HCT116 (cell line): ENCODE measurements at regions not wholly inside any gene's neighbourhood (a gene's known extent, or its start where the extent isn't known, plus 50 kb on each side); places are given as distances from the start of the nearest gene placed in this dataset.

Source experiments
- ATAC-seq: fragments of 200-7000 bp; cut with Tn5 transposase; 2 replicates; pipeline ENCODE4 v1.9.1; 2020; ENCODE audit warnings: mild to moderate bottlenecking, moderate library complexity
- BruUV-seq: library from RNA; stranded (reverse); fragments of 400-500 nt; replicated peaks from 2 replicates; lab custom pipeline; 2021; lab: Mats Ljungman, UMichigan
- CTCF ChIA-PET: fragments of 300-600 bp; sonication (Branson Sonifier 250); formaldehyde crosslinking; loops from one replicate; lab custom pipeline; 2021; ENCODE audit warnings: antibody characterized with exemption; lab: Charles Lee
- POLR2A ChIA-PET: fragments of 300-600, 350-600 bp; sonication (Branson Sonifier 250); formaldehyde crosslinking; loops from one replicate; lab custom pipeline; 2021; ENCODE audit warnings: antibody characterized with exemption; lab: Charles Lee
- RAD21 ChIA-PET, 2 experiments: fragments of 300-600 bp; sonication (Branson Sonifier 250); formaldehyde crosslinking; loops; one replicate each; lab custom pipeline; 2023; ENCODE audit warnings: low total read pairs in 2 of 2; ENCODE audit not compliant: uncharacterized antibody in 2 of 2, unreplicated experiment in 2 of 2, low non-redundant PET in 1 of 2; lab: Charles Lee
- DNase-seq: peaks from one replicate; pipeline ENCODE4 v3.0.0-alpha.2; 2010; ENCODE audit warnings: low read depth, low spot score
- H2AFZ ChIP-seq: fragments of 200-600 bp; shearing (Covaris generic), sonication (generic); 2 replicates; pipeline ENCODE4 v1.6.1; 2017; ENCODE audit warnings: low read depth, mixed run types, mixed read lengths, antibody characterized with exemption, low read length; ENCODE audit not compliant: poor library complexity, severe bottlenecking
- H3K27ac ChIP-seq: 2 replicates; pipeline ENCODE4 v1.5.1; 2012; ENCODE audit warnings: low read depth, low read length
- H3K27me3 ChIP-seq: fragments of 200-600 bp; sonication (generic); 2 replicates; pipeline ENCODE4 v1.6.1; 2016; ENCODE audit warnings: mixed run types, low read length, mixed read lengths; ENCODE audit not compliant: insufficient read depth
- H3K36me3 ChIP-seq, 2 experiments: fragments of 200-500 bp in 1 of 2; fragments of 200-600 bp in 1 of 2; sonication (Bioruptor generic) in 1 of 2; sonication (generic) in 1 of 2; 2 replicates each; pipeline versions ENCODE4 v1.5.1 to v1.6.1; 2014 to 2016; ENCODE audit warnings: low read length in 2 of 2, inconsistent platforms in 1 of 2, mixed read lengths in 1 of 2, mixed run types in 1 of 2; ENCODE audit not compliant: insufficient read depth in 2 of 2, control insufficient read depth in 1 of 2
- H3K4me1 ChIP-seq, 2 experiments: fragments of 200-600 bp in 1 of 2; sonication (generic) in 1 of 2; 2 replicates each; pipeline versions ENCODE4 v1.5.1 to v1.6.1; 2012 to 2017; ENCODE audit warnings: low read length in 2 of 2, inconsistent platforms in 1 of 2, mild to moderate bottlenecking in 1 of 2, mixed read lengths in 1 of 2, mixed run types in 1 of 2, moderate library complexity in 1 of 2; ENCODE audit not compliant: insufficient read depth in 2 of 2, control insufficient read depth in 1 of 2
- H3K4me2 ChIP-seq: fragments of 200-600 bp; sonication (generic); 2 replicates; pipeline ENCODE4 v1.6.1; 2017; ENCODE audit warnings: mixed run types, low read length, mixed read lengths
- H3K4me3 ChIP-seq, 2 experiments: fragments of 200-600 bp in 1 of 2; sonication (generic) in 1 of 2; replicated peaks in 1 of 2; 2 replicates each; pipeline ENCODE4 v1.5.1; 2011 to 2016; ENCODE audit warnings: low read length in 2 of 2, control low read depth in 1 of 2, low read depth in 1 of 2, mild to moderate bottlenecking in 1 of 2, mixed read lengths in 1 of 2, mixed run types in 1 of 2
- H3K79me2 ChIP-seq: fragments of 200-600 bp; sonication (generic); 2 replicates; pipeline ENCODE4 v1.6.1; 2017; ENCODE audit warnings: mild to moderate bottlenecking, mixed run types, low read length, moderate library complexity, mixed read lengths; ENCODE audit not compliant: insufficient read depth
- H3K9ac ChIP-seq: fragments of 200-600 bp; sonication (generic); 2 replicates; pipeline ENCODE4 v1.6.1; 2016; ENCODE audit warnings: low read length, mixed read lengths
- H3K9me2 ChIP-seq: fragments of 200-600 bp; sonication (generic), shearing (Covaris generic); 2 replicates; pipeline ENCODE4 v1.6.1; 2017; ENCODE audit warnings: mixed run types, mild to moderate bottlenecking, moderate library complexity; ENCODE audit not compliant: insufficient read depth
- H3K9me3 ChIP-seq, 2 experiments: fragments of 200-500 bp in 1 of 2; fragments of 200-600 bp in 1 of 2; sonication (Bioruptor generic) in 1 of 2; sonication (generic) in 1 of 2; 2 replicates each; pipeline ENCODE4 v1.6.1; 2014 to 2017; ENCODE audit warnings: low read length in 2 of 2, mixed read lengths in 2 of 2, inconsistent platforms in 1 of 2, low read depth in 1 of 2, mild to moderate bottlenecking in 1 of 2, mixed run types in 1 of 2, moderate library complexity in 1 of 2; ENCODE audit not compliant: control insufficient read depth in 1 of 2, insufficient read depth in 1 of 2
- H4K20me1 ChIP-seq: fragments of 200-600 bp; sonication (generic), shearing (Covaris generic); 2 replicates; pipeline ENCODE4 v1.6.1; 2017; ENCODE audit warnings: mixed run types, mild to moderate bottlenecking, moderate library complexity; ENCODE audit not compliant: insufficient read depth
- CBX3 ChIP-seq: IDR thresholded peaks from 2 replicates; pipeline ENCODE4 v1.6.1; 2012; ENCODE audit warnings: low read depth
- EGR1 ChIP-seq: IDR thresholded peaks from 2 replicates; pipeline ENCODE4 v1.6.1; 2012; ENCODE audit warnings: low read depth
- ELF1 ChIP-seq: IDR thresholded peaks from 2 replicates; pipeline ENCODE4 v1.6.1; 2012; ENCODE audit warnings: low read depth, borderline replicate concordance
- EZH2 ChIP-seq: fragments of 200-600 bp; sonication (generic); IDR thresholded peaks from 2 replicates; pipeline ENCODE4 v1.6.1; 2017; ENCODE audit warnings: antibody characterized with exemption, mixed run types
- EZH2phosphoT487 ChIP-seq: fragments of 200-600 bp; IDR thresholded peaks from 2 replicates; pipeline ENCODE4 v1.6.1; 2018; ENCODE audit warnings: antibody characterized with exemption, borderline replicate concordance
- FOSL1 ChIP-seq: IDR thresholded peaks from 2 replicates; pipeline ENCODE4 v1.6.1; 2012; ENCODE audit warnings: low read depth
- JUND ChIP-seq: IDR thresholded peaks from 2 replicates; pipeline ENCODE4 v1.6.1; 2012
- POLR2A ChIP-seq: IDR thresholded peaks from 2 replicates; pipeline ENCODE4 v1.7.0; 2011; ENCODE audit warnings: borderline replicate concordance; ENCODE audit not compliant: insufficient read depth, insufficient read length; ENCODE audit errors: extremely low read depth
- POLR2AphosphoS5 ChIP-seq: IDR thresholded peaks from 2 replicates; pipeline ENCODE4 v1.6.1; 2011; ENCODE audit warnings: mild to moderate bottlenecking, low read depth, low read length, moderate library complexity
- RAD21 ChIP-seq: IDR thresholded peaks from 2 replicates; pipeline ENCODE4 v1.6.1; 2012; ENCODE audit warnings: low read depth, mild to moderate bottlenecking
- SP1 ChIP-seq: IDR thresholded peaks from 2 replicates; pipeline ENCODE4 v1.6.1; 2012; ENCODE audit warnings: low read depth
- SRF ChIP-seq: IDR thresholded peaks from 2 replicates; pipeline ENCODE4 v1.6.1; 2012; ENCODE audit warnings: low read depth
- YY1 ChIP-seq: IDR thresholded peaks from 2 replicates; pipeline ENCODE4 v1.6.1; 2011; ENCODE audit warnings: low read length, low read depth, moderate library complexity, mild to moderate bottlenecking; ENCODE audit not compliant: insufficient replicate concordance; ENCODE audit errors: extremely low read depth
- ZFX ChIP-seq: fragments of 450-650 bp; IDR thresholded peaks from 2 replicates; pipeline ENCODE4 v1.6.1; 2017
- ZNF274 ChIP-seq: fragments of 200-500 bp; sonication (Bioruptor generic); IDR thresholded peaks from 2 replicates; pipeline ENCODE4 v1.6.1; 2014; ENCODE audit warnings: mild to moderate bottlenecking, low read depth, low read length, inconsistent platforms
- intact Hi-C: fragments of 100-400 bp; cut with micrococcal nuclease; formaldehyde crosslinking; loops from 2 replicates; pipeline ENCODE4 v1.10.0; 2022
- TF ChIP-seq, protein P1 (sequence below), 3 experiments: fragments of 200-600 bp in 1 of 3; sonication (generic) in 1 of 3; IDR thresholded peaks in 2 of 3; conservative IDR thresholded peaks in 1 of 3; 2 replicates each; pipeline ENCODE4 v1.5.1; 2012 to 2017; ENCODE audit warnings: low read depth in 2 of 3, low read length in 2 of 3, antibody characterized with exemption in 1 of 3, borderline replicate concordance in 1 of 3, control low read depth in 1 of 3, mild to moderate bottlenecking in 1 of 3, mixed read lengths in 1 of 3, mixed run types in 1 of 3, moderate library complexity in 1 of 3; ENCODE audit not compliant: insufficient read depth in 1 of 3
- TF ChIP-seq, protein P2 (sequence below): IDR thresholded peaks from 2 replicates; pipeline ENCODE4 v1.6.1; 2012
- TF ChIP-seq, protein P3 (sequence below): IDR thresholded peaks from 2 replicates; pipeline ENCODE4 v1.6.1; 2012; ENCODE audit warnings: low read depth
- TF ChIP-seq, protein P4 (sequence below): IDR thresholded peaks from 2 replicates; pipeline ENCODE4 v1.6.1; 2012

DNA sequence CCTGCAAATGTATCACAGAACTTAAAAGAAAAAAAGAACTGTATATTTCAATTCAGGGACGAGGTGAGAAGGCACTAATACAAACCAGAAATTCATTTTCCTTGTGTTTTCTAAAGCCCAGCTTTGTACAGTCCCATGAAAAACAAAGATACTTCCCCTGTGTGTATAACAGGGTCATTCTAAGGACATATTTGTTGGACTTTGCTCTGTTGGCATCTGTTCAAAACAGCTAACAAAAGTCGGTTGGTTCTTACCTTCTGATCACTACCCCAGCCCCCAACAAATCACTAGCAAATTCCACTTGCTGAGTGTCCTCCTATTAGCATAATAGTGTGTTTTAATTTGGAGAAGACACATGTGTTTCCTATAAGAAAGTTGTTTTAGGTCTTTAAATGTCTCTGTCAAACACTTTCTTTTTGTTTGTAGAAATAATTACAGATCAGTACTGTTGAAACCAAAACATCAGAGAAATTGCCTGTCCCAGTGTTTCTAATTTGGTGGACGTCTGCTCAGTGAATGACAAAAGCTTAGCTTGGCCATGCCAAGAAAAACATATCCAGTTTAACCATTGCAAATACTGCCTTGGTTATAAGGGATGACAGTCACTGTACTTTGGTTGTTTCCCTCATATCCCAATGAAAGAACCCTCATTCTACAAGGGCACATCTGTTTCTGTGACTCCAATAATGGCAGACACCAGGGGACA lies 480.5 kb downstream of the EBF1 start:
- ChIA-PET POLR2A (no interaction called here), CTCF (no interaction called here), RAD21 (no interaction called here)
- Histone ChIP-seq H3K9me3 (no peaks in the 10 kb centered on the region), H3K79me2 (no peaks in the 10 kb centered on the region), H3K9me2 (no peaks in the 10 kb centered on the region), H3K27ac (no peak overlapping the region), H3K4me2 (no peak overlapping the region), H4K20me1 (no peaks in the 10 kb centered on the region), H3K27me3 (0 out of 2 replicates have a peak, but pooled peaks cover 5% of the 10 kb centered on the region), H3K4me3 (no peak overlapping the region), H3K4me1 (no peaks in the 10 kb centered on the region), H2AFZ (no peak overlapping the region), H3K36me3 (no peaks in the 10 kb centered on the region), H3K9ac (no peak overlapping the region)
- TF ChIP-seq EGR1 (no peak), EZH2phosphoT487 (no peak), YY1 (no peak), POLR2A (no peak), EZH2 (no peak), SRF (no peak), CBX3 (no peak), FOSL1 (no peak), SP1 (no peak), RAD21 (no peak), ZNF274 (no peak), ZFX (no peak), JUND (no peak), POLR2AphosphoS5 (no peak), ELF1 (no peak)
- TF ChIP-seq, protein P1, sequence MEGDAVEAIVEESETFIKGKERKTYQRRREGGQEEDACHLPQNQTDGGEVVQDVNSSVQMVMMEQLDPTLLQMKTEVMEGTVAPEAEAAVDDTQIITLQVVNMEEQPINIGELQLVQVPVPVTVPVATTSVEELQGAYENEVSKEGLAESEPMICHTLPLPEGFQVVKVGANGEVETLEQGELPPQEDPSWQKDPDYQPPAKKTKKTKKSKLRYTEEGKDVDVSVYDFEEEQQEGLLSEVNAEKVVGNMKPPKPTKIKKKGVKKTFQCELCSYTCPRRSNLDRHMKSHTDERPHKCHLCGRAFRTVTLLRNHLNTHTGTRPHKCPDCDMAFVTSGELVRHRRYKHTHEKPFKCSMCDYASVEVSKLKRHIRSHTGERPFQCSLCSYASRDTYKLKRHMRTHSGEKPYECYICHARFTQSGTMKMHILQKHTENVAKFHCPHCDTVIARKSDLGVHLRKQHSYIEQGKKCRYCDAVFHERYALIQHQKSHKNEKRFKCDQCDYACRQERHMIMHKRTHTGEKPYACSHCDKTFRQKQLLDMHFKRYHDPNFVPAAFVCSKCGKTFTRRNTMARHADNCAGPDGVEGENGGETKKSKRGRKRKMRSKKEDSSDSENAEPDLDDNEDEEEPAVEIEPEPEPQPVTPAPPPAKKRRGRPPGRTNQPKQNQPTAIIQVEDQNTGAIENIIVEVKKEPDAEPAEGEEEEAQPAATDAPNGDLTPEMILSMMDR (IDR thresholded peaks at IDR 0.05 in 2 of 3, conservative IDR thresholded peaks at IDR 0.05 in 1 of 3; ENCODE audit: borderline replicate concordance in 1 of 3, insufficient read depth in 1 of 3, low read depth in 2 of 3, low read length in 2 of 3): no peak
- TF ChIP-seq, protein P2, sequence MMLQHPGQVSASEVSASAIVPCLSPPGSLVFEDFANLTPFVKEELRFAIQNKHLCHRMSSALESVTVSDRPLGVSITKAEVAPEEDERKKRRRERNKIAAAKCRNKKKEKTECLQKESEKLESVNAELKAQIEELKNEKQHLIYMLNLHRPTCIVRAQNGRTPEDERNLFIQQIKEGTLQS: no peak
- TF ChIP-seq, protein P3, sequence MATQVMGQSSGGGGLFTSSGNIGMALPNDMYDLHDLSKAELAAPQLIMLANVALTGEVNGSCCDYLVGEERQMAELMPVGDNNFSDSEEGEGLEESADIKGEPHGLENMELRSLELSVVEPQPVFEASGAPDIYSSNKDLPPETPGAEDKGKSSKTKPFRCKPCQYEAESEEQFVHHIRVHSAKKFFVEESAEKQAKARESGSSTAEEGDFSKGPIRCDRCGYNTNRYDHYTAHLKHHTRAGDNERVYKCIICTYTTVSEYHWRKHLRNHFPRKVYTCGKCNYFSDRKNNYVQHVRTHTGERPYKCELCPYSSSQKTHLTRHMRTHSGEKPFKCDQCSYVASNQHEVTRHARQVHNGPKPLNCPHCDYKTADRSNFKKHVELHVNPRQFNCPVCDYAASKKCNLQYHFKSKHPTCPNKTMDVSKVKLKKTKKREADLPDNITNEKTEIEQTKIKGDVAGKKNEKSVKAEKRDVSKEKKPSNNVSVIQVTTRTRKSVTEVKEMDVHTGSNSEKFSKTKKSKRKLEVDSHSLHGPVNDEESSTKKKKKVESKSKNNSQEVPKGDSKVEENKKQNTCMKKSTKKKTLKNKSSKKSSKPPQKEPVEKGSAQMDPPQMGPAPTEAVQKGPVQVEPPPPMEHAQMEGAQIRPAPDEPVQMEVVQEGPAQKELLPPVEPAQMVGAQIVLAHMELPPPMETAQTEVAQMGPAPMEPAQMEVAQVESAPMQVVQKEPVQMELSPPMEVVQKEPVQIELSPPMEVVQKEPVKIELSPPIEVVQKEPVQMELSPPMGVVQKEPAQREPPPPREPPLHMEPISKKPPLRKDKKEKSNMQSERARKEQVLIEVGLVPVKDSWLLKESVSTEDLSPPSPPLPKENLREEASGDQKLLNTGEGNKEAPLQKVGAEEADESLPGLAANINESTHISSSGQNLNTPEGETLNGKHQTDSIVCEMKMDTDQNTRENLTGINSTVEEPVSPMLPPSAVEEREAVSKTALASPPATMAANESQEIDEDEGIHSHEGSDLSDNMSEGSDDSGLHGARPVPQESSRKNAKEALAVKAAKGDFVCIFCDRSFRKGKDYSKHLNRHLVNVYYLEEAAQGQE: no peak
- TF ChIP-seq, protein P4, sequence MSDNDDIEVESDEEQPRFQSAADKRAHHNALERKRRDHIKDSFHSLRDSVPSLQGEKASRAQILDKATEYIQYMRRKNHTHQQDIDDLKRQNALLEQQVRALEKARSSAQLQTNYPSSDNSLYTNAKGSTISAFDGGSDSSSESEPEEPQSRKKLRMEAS: no peak
- DNase-seq (no peak), ATAC-seq (no peak)
- no TSS peak for BruUV-seq
- intact Hi-C loops: no loop called here
